Activated T-helper 2 cell treated with anti-CD3 and anti-CD28 coated beads, Interferon-gamma antibody, Interleukin-2, Interleukin-4, amounts not matched to agents 10 μg/mL and 5 μg/mL and 100 μg/mL, durations not matched to agents 14 hours and 24 hours and 36 hours (primary cell): ENCODE measurements at regions not wholly inside any gene's neighbourhood (a gene's known extent, or its start where the extent isn't known, plus 50 kb on each side); places are given as distances from the start of the nearest gene placed in this dataset.
"Not testable (repeated sequence)": the region's sequence is repeated elsewhere in the genome, so short reads cannot be mapped to it uniquely, and the experiment has no call there.

Experiments
- DNase-seq: peaks from one replicate; pipeline ENCODE4 v3.0.0; 2021; ENCODE audit warnings: low spot score
- H3K27ac Mint-ChIP-seq: one replicate; pipeline ENCODE4 v1.8.0; 2021; ENCODE audit warnings: mixed read lengths
- H3K27me3 Mint-ChIP-seq: one replicate; pipeline ENCODE4 v1.8.0; 2021; ENCODE audit warnings: low read depth, mixed read lengths
- H3K36me3 Mint-ChIP-seq: one replicate; pipeline ENCODE4 v1.8.0; 2021; ENCODE audit warnings: low read depth, mixed read lengths
- H3K4me1 Mint-ChIP-seq: one replicate; pipeline ENCODE4 v1.8.0; 2021; ENCODE audit warnings: low read depth, mixed read lengths
- H3K4me3 Mint-ChIP-seq: one replicate; pipeline ENCODE4 v1.8.0; 2021; ENCODE audit warnings: low read depth, mild to moderate bottlenecking, moderate library complexity, mixed read lengths
- H3K9me3 Mint-ChIP-seq: one replicate; pipeline ENCODE4 v1.8.0; 2021; ENCODE audit warnings: mixed read lengths
- intact Hi-C: fragments of 100-400 bp; cut with micrococcal nuclease; formaldehyde crosslinking; loops from one replicate; pipeline ENCODE4 v1.15.1; 2023

GRCh38 chr17:33574942-33575445 lies 281.9 kb upstream of the ASIC2 start:
- H3K36me3 Mint-ChIP-seq: no peaks in the 10 kb centered on the region
- intact Hi-C loops: no loop called here
- no peak overlapping the region for H3K27ac Mint-ChIP-seq

DNA sequence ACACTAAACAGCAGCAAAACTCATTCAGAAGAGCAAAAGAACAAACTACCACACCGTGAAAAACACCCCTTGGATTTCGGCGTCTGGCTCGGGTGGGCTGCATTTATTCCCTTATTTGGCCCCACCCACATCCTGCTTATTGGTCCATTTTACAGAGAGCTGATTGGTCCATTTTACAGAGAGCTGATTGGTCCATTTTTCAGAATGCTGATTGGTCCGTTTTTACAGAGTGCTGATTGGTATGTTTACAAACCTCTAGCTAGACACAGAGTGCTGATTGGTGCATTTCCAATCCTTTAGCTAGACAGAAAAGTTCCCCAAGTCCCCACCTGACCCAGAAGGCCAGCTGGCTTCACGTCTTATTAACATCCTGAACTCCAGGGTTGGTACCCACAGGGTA lies 286.6 kb upstream of the ASIC2 start:
- DNase-seq, H3K4me1 Mint-ChIP-seq, intact Hi-C loops, H3K4me3 Mint-ChIP-seq, H3K9me3 Mint-ChIP-seq, H3K36me3 Mint-ChIP-seq, H3K27ac Mint-ChIP-seq, H3K27me3 Mint-ChIP-seq: not testable (repeated sequence)

More at GRCh38 chr17:33574942-33575445, 281.9 kb upstream of the ASIC2 start:
- no peak overlapping the region for H3K4me3 Mint-ChIP-seq
- DNase-seq: no peak
- peaks cover 2% of the 10 kb centered on the region for H3K27me3 Mint-ChIP-seq
- H3K4me1 Mint-ChIP-seq: no peaks in the 10 kb centered on the region
- no peaks in the 10 kb centered on the region for H3K9me3 Mint-ChIP-seq

GRCh38 chr17:33580215-33580614 lies 287.1 kb upstream of the ASIC2 start:
- no peaks in the 10 kb centered on the region for H3K4me1 Mint-ChIP-seq
- no peaks in the 10 kb centered on the region for H3K27me3 Mint-ChIP-seq
- no peaks in the 10 kb centered on the region for H3K36me3 Mint-ChIP-seq
- no peaks in the 10 kb centered on the region for H3K9me3 Mint-ChIP-seq
- no peak overlapping the region for H3K4me3 Mint-ChIP-seq
- no peak overlapping the region for H3K27ac Mint-ChIP-seq
- intact Hi-C loops: no loop called here
- no peak for DNase-seq

DNA sequence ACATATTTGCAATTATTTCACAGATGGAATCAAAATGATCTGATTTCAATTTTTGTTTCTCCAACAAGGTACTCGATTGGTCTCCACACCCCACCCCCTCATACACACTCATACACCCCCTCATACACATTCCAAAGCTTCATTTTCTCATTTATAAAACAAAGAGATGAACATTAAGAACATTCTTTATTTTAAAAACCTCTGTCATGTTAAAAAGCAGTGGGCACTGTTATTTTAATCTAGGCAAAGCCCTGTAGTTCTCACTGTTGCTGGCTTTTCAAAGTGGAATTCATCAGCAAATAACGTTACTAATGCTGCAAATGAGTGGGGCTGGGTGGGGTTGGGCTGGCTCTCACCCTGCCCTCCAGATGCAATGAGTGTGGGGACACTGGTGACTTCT lies 289.6 kb upstream of the ASIC2 start:
- H3K27ac Mint-ChIP-seq: no peak overlapping the region
- H3K4me3 Mint-ChIP-seq: no peak overlapping the region
- no peaks in the 10 kb centered on the region for H3K9me3 Mint-ChIP-seq
- no peaks in the 10 kb centered on the region for H3K36me3 Mint-ChIP-seq
- intact Hi-C loops: no loop called here
- DNase-seq: no peak
- H3K27me3 Mint-ChIP-seq: peaks cover under 1% of the 10 kb centered on the region
- no peaks in the 10 kb centered on the region for H3K4me1 Mint-ChIP-seq

DNA sequence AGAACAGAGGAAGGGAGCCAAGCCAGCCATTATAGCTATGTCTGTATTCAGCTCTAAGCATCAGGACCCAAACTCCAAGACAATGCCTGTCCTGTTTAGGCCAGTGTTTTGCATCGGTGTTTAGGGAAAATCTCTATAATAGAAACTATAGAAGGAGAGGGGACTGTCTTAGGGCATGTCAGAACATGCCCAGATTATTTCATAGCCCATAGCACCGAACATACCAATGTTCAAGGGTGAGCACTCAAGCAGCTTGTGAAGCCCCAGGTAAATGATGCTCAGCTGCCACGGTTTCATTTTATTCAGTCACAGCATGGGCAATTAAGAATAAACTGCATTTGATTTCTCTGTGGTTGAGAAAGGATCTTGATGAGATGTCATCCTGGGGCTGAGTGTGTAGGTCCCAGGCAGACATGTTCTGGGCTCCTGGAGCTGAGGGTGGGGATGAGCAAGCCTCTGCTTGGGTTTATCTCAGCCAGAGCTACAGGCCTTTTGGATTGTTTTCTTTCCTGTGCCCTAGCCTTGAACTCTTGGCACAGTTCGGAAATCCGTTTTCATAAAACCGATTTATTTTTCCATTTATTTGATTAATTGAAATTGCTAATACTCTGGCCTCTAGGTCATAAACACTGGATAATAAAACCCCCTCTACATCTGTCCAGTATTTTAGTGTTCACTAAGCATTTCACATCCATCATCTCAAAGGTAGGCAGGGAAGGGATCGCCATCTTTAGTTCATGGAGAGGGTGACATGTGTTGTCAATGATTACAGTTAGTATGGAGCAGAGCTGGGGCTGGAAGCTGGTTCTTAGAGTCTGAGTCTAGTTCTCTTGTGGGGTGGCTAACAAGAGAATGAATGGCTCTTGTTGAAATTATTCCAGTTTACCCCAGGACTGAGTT lies 290.7 kb upstream of the ASIC2 start:
- no peak for DNase-seq
- Mint-ChIP-seq H3K27ac (no peak overlapping the region), H3K27me3 (peaks cover 5% of the 10 kb centered on the region), H3K4me3 (no peak overlapping the region), H3K36me3 (no peaks in the 10 kb centered on the region), H3K9me3 (no peaks in the 10 kb centered on the region), H3K4me1 (no peaks in the 10 kb centered on the region)
- intact Hi-C loops: no loop called here

GRCh38 chr17:33593991-33594390 lies 300.9 kb upstream of the ASIC2 start:
- no peak overlapping the region for H3K4me3 Mint-ChIP-seq
- no peaks in the 10 kb centered on the region for H3K4me1 Mint-ChIP-seq
- intact Hi-C loops: no loop called here
- no peak for DNase-seq
- no peaks in the 10 kb centered on the region for H3K9me3 Mint-ChIP-seq
- H3K27me3 Mint-ChIP-seq: peaks cover 6% of the 10 kb centered on the region
- no peak overlapping the region for H3K27ac Mint-ChIP-seq
- H3K36me3 Mint-ChIP-seq: no peaks in the 10 kb centered on the region

- H3K27me3 Mint-ChIP-seq: peaks cover 6% of the 10 kb centered on the region
- H3K4me1 Mint-ChIP-seq: no peaks in the 10 kb centered on the region
- H3K27ac Mint-ChIP-seq: no peak overlapping the region
- no peaks in the 10 kb centered on the region for H3K36me3 Mint-ChIP-seq
- intact Hi-C loops: no loop called here
- H3K9me3 Mint-ChIP-seq: no peaks in the 10 kb centered on the region
- DNase-seq: no peak
- H3K4me3 Mint-ChIP-seq: no peak overlapping the region
Observed at GRCh38 chr17:33595828-33596227, 302.7 kb upstream of the ASIC2 start.

- intact Hi-C loops: no loop called here
- no peak overlapping the region for H3K4me3 Mint-ChIP-seq
- peaks cover 6% of the 10 kb centered on the region for H3K27me3 Mint-ChIP-seq
- no peak overlapping the region for H3K27ac Mint-ChIP-seq
- no peaks in the 10 kb centered on the region for H3K36me3 Mint-ChIP-seq
- H3K4me1 Mint-ChIP-seq: no peaks in the 10 kb centered on the region
- no peak for DNase-seq
- no peaks in the 10 kb centered on the region for H3K9me3 Mint-ChIP-seq
Observed at GRCh38 chr17:33596899-33597298, 303.8 kb upstream of the ASIC2 start.

- Mint-ChIP-seq H3K27me3 (no peaks in the 10 kb centered on the region), H3K27ac (no peak overlapping the region), H3K4me3 (no peak overlapping the region), H3K9me3 (no peaks in the 10 kb centered on the region), H3K36me3 (no peaks in the 10 kb centered on the region), H3K4me1 (no peaks in the 10 kb centered on the region)
- intact Hi-C loops: no loop called here
- no peak for DNase-seq
Observed at GRCh38 chr17:33598797-33599196, 305.7 kb upstream of the ASIC2 start.

DNA sequence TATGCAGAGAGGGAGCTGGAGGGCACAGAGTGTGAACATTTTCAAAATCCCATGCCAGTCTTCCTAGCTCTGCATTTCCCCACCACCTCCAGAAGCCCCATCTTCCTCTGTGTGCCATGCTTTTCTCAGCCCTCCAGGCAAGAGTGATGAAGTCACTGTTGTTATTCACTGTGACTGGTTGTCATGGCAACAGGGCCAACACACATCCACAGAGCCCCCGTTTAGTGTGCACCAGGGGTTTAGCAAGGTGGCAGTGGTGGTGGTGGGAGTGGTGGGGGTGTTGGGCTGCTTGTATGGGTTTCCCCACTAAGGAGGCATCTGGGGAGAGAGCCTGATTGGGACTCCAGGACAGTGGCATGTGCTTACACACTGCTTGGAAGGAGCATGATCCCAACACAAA lies 309.9 kb upstream of the ASIC2 start:
- Mint-ChIP-seq H3K4me1 (no peaks in the 10 kb centered on the region), H3K36me3 (no peaks in the 10 kb centered on the region), H3K27me3 (no peaks in the 10 kb centered on the region), H3K9me3 (no peaks in the 10 kb centered on the region), H3K27ac (no peak overlapping the region), H3K4me3 (no peak overlapping the region)
- intact Hi-C loops: no loop called here
- no peak for DNase-seq

DNA sequence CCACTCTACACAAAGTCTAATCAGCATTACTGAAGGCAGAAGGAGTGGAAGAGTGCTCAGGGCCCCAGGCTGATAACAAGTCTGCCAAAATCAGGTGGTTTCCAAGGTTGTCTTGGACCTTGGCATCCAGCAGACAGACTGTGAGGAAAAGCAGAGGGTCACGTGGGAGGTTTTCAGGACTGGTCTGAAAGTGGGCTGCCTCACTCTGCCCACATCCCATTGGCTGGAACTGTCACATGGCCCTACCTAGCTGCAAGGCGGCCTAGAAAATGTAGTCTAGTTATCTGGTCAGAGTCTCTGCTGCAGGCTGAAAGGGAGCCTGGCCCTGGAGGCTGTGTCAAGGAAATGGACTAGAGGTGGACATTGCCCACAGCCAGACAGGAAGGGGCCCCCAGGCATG lies 310.7 kb upstream of the ASIC2 start:
- no peaks in the 10 kb centered on the region for H3K4me1 Mint-ChIP-seq
- DNase-seq: no peak
- H3K36me3 Mint-ChIP-seq: no peaks in the 10 kb centered on the region
- no peak overlapping the region for H3K27ac Mint-ChIP-seq
- H3K9me3 Mint-ChIP-seq: no peaks in the 10 kb centered on the region
- intact Hi-C loops: no loop called here
- no peaks in the 10 kb centered on the region for H3K27me3 Mint-ChIP-seq
- no peak overlapping the region for H3K4me3 Mint-ChIP-seq

DNA sequence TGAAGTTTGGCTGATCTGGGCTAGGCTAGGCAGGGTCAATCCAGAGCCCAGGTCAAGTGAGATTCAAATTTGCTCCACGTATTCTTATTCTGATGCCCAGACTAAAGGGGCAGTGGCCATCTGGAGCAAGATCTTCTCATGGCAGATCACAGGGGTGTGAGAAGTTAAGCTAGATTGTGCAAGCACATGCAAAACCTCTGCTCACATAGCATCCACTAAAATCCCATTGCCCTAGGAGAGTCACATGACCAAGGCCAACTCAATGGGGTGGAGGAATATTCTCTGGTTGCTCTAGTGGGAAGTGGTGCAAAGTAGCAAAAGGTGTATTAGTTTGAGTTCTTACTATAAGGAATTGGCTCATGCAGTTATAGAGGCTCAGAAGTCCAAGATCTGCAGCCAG lies 318.4 kb upstream of the ASIC2 start:
- no peak overlapping the region for H3K27ac Mint-ChIP-seq
- H3K4me3 Mint-ChIP-seq: no peak overlapping the region
- intact Hi-C loops: no loop called here
- no peaks in the 10 kb centered on the region for H3K9me3 Mint-ChIP-seq
- DNase-seq: no peak
- no peaks in the 10 kb centered on the region for H3K36me3 Mint-ChIP-seq
- no peaks in the 10 kb centered on the region for H3K4me1 Mint-ChIP-seq
- H3K27me3 Mint-ChIP-seq: no peaks in the 10 kb centered on the region

DNA sequence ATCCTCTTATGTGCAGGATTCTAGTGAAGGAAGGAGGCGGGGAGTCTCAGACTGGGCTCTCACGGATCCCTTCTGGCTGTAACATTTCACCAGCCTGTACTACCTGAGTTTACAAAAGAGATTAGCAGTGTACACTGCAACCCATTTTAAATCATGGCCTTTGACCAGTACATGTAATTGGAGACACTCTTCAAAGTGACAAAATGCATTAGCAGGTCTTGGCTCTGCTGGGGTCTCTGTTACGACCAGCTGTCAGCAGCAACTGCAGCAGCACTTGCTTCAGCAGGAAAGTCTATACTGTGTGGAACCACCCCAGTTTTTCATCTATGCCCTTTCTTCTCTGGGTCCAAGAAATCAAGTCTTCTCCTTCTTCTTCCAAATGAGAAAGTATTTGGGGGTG lies 322.8 kb upstream of the ASIC2 start:
- no peak for DNase-seq
- no peak overlapping the region for H3K27ac Mint-ChIP-seq
- no peaks in the 10 kb centered on the region for H3K9me3 Mint-ChIP-seq
- intact Hi-C loops: no loop called here
- H3K4me1 Mint-ChIP-seq: no peaks in the 10 kb centered on the region
- H3K36me3 Mint-ChIP-seq: no peaks in the 10 kb centered on the region
- no peak overlapping the region for H3K4me3 Mint-ChIP-seq
- peaks cover 2% of the 10 kb centered on the region for H3K27me3 Mint-ChIP-seq
